Type B pancreatic cell (in vitro differentiated cells): ENCODE measurements at regions not wholly inside any gene's neighbourhood (a gene's known extent, or its start where the extent isn't known, plus 50 kb on each side); places are given as distances from the start of the nearest gene placed in this dataset.

Experiments
- DNase-seq: peaks from one replicate; pipeline ENCODE4 v3.0.0; 2021; ENCODE audit warnings: mixed read lengths; ENCODE audit not compliant: unreplicated experiment; ENCODE audit errors: extremely low spot score
- H3K27ac Mint-ChIP-seq: 2 replicates; pipeline ENCODE4 v1.8.0; 2021; ENCODE audit warnings: mild to moderate bottlenecking, mixed read lengths
- H3K27me3 Mint-ChIP-seq: 2 replicates; pipeline ENCODE4 v1.8.0; 2021; ENCODE audit warnings: mixed read lengths
- H3K36me3 Mint-ChIP-seq: 2 replicates; pipeline ENCODE4 v1.8.0; 2021; ENCODE audit warnings: mixed read lengths
- H3K4me1 Mint-ChIP-seq: one replicate; pipeline ENCODE4 v1.8.0; 2021; ENCODE audit warnings: mixed read lengths; ENCODE audit not compliant: unreplicated experiment
- H3K4me3 Mint-ChIP-seq: 2 replicates; pipeline ENCODE4 v1.8.0; 2021; ENCODE audit warnings: mild to moderate bottlenecking, mixed read lengths
- H3K9me3 Mint-ChIP-seq: 2 replicates; pipeline ENCODE4 v1.8.0; 2021; ENCODE audit warnings: mixed read lengths
- TF ChIP-seq, protein P1 (sequence below): fragments of 200-600 bp; sonication (generic); conservative IDR thresholded peaks from 2 replicates; pipeline ENCODE4 v1.5.0; 2021; ENCODE audit warnings: antibody characterized with exemption, mild to moderate bottlenecking

DNA sequence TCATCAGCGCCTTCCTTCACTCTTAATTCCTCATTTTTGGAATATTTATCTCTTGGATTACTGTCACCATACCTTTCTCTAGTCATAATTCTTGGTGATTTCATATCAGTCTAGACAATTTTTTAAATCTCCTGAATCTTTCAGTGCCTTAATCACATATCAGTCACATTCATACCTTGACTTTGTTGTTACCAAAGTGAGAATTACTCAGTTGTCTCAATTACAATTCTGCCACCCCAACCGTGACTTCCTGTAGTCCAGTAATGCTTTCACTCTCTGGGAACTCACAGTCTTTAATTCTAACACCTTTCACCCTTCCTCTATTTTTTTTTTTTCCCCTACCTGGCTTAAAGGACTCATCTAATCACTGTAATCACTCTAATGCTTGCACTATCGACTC, 1275.3 kb upstream of the TENM3 start:
- no peak overlapping the region for H3K27ac Mint-ChIP-seq
- H3K4me3 Mint-ChIP-seq, result no peak overlapping the region
- no peaks in the 10 kb centered on the region for H3K4me1 Mint-ChIP-seq
- H3K36me3 Mint-ChIP-seq, result peaks cover 3% of the 10 kb centered on the region
- TF ChIP-seq, protein P1, sequence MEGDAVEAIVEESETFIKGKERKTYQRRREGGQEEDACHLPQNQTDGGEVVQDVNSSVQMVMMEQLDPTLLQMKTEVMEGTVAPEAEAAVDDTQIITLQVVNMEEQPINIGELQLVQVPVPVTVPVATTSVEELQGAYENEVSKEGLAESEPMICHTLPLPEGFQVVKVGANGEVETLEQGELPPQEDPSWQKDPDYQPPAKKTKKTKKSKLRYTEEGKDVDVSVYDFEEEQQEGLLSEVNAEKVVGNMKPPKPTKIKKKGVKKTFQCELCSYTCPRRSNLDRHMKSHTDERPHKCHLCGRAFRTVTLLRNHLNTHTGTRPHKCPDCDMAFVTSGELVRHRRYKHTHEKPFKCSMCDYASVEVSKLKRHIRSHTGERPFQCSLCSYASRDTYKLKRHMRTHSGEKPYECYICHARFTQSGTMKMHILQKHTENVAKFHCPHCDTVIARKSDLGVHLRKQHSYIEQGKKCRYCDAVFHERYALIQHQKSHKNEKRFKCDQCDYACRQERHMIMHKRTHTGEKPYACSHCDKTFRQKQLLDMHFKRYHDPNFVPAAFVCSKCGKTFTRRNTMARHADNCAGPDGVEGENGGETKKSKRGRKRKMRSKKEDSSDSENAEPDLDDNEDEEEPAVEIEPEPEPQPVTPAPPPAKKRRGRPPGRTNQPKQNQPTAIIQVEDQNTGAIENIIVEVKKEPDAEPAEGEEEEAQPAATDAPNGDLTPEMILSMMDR, result no peak
- no peaks in the 10 kb centered on the region for H3K27me3 Mint-ChIP-seq
- peaks cover 6% of the 10 kb centered on the region for H3K9me3 Mint-ChIP-seq
- DNase-seq, result no peak

GRCh38 chr4:180973894-180974293, 1269.3 kb upstream of the TENM3 start:
- Mint-ChIP-seq H3K27ac (no peak overlapping the region), H3K4me1 (no peaks in the 10 kb centered on the region), H3K36me3 (peaks cover 3% of the 10 kb centered on the region), H3K27me3 (no peaks in the 10 kb centered on the region), H3K4me3 (no peak overlapping the region), H3K9me3 (no peaks in the 10 kb centered on the region)
- DNase-seq, result no peak
- TF ChIP-seq, protein P1, result no peak

DNA sequence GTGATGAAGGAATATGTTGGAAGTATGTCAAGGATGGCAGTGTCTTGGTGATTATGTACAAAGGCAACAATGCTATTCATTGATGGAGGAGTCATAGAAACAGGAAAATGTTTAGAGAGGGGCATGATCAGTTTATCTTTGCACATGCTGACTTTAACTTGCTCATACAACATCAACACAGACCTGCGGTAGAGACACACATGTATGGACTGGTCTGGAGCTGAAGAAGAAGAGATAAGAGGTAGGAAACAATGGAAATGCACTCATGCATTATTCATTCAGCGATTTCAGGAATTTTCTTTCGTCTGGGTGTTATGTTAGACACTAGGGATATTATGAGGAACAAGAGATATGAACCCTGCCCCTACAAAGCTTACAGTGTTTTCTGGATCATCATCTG, 1252.3 kb upstream of the TENM3 start:
- TF ChIP-seq, protein P1, result no peak
- H3K27me3 Mint-ChIP-seq, result no peaks in the 10 kb centered on the region
- no peak for DNase-seq
- H3K27ac Mint-ChIP-seq, result no peak overlapping the region
- no peaks in the 10 kb centered on the region for H3K36me3 Mint-ChIP-seq
- peaks cover 4% of the 10 kb centered on the region for H3K4me1 Mint-ChIP-seq
- H3K9me3 Mint-ChIP-seq, result no peaks in the 10 kb centered on the region
- H3K4me3 Mint-ChIP-seq, result no peak overlapping the region

DNA sequence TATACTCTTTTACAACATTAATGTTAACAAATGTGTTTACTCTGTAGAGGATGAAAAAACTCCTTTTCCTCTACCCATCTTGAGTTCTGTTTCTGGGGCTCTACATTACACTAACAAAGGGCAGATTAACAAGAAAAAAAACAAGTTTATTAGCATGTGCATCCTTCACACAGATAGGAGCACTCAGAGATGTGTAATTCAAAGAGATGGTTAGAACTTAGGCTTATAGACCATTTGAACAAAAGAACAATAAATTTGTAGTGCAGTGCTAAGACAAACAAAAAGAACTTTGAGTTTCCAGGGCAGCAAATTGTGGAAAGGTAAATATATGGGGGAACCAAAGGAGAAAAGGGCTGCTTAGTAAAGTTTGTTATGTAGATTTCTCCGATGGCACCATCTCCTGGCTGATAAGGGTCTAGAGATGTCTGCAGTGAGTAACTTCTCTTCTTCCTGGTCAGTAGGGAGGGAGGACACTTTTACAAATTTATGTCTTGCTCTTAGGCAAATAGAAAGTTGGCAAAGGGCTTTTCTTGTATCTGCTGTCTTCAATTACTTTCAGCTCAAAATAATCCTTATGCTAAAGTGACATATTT, 1249.9 kb upstream of the TENM3 start:
- Mint-ChIP-seq H3K27ac (no peak overlapping the region), H3K4me1 (no peaks in the 10 kb centered on the region), H3K27me3 (no peaks in the 10 kb centered on the region), H3K9me3 (no peaks in the 10 kb centered on the region), H3K4me3 (no peak overlapping the region), H3K36me3 (no peaks in the 10 kb centered on the region)
- DNase-seq, result no peak
- TF ChIP-seq, protein P1, result no peak

DNA sequence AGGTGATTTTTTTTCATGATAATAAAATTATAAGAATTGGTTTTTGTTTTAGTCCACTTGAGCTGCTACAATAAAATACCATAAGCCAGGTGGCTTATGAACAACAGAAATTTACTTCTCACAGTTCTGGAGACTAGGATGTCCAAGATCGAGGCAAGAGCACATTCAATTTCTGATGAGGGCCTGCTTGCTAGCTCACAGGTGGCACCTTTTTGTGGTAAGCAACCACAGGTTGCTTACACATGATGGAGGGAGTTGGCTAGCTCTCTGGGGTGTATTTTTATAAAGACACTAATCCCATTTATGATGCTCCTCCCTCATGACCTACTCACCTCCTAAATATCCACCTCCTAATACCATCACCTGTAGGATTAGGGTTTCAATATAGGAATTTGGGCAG, 1248.5 kb upstream of the TENM3 start:
- Mint-ChIP-seq H3K27ac (no peak overlapping the region), H3K4me3 (no peak overlapping the region), H3K4me1 (no peaks in the 10 kb centered on the region)

More for the DNA sequence above, 1248.5 kb upstream of the TENM3 start:
- no peaks in the 10 kb centered on the region for H3K9me3 Mint-ChIP-seq
- TF ChIP-seq, protein P1, result no peak
- no peaks in the 10 kb centered on the region for H3K27me3 Mint-ChIP-seq
- DNase-seq, result no peak
- no peaks in the 10 kb centered on the region for H3K36me3 Mint-ChIP-seq
